Panc1 (cell line): ENCODE measurements at regions not wholly inside any gene's neighbourhood (a gene's known extent, or its start where the extent isn't known, plus 50 kb on each side); places are given as distances from the start of the nearest gene placed in this dataset.

Source experiments
- ATAC-seq: fragments of 200-7000 bp; cut with Tn5 transposase; 2 replicates; pipeline ENCODE4 v1.9.1; 2020; ENCODE audit warnings: mild to moderate bottlenecking, moderate library complexity
- BruUV-seq: library from RNA; stranded (reverse); fragments of 400-500 nt; replicated peaks from 2 replicates; lab custom pipeline; 2021; lab: Mats Ljungman, UMichigan
- CTCF ChIA-PET: fragments of 300-600 bp; sonication (Branson Sonifier 250); formaldehyde crosslinking; loops from one replicate; lab custom pipeline; 2022; ENCODE audit warnings: antibody characterized with exemption; lab: Charles Lee
- POLR2A ChIA-PET: fragments of 300-600 bp; sonication (Branson Sonifier 250); formaldehyde crosslinking; loops from one replicate; lab custom pipeline; 2022; ENCODE audit warnings: antibody characterized with exemption; lab: Charles Lee
- DNase-seq: peaks from one replicate; pipeline ENCODE4 v3.0.0-alpha.2; 2010; ENCODE audit warnings: low read depth, low spot score
- H3K27ac ChIP-seq: 2 replicates; pipeline ENCODE4 v1.5.1; 2011; ENCODE audit warnings: mild to moderate bottlenecking, low read length, inconsistent platforms
- H3K27me3 ChIP-seq: fragments of 200-500 bp; sonication (Bioruptor generic); 2 replicates; pipeline ENCODE4 v1.6.0; 2014; ENCODE audit warnings: low read length, inconsistent platforms; ENCODE audit not compliant: control insufficient read depth, insufficient read depth
- H3K36me3 ChIP-seq: fragments of 200-500 bp; sonication (Bioruptor generic); 2 replicates; pipeline ENCODE4 v1.5.1; 2014; ENCODE audit warnings: inconsistent platforms, mild to moderate bottlenecking, low read length, moderate library complexity; ENCODE audit not compliant: control insufficient read depth, insufficient read depth
- H3K4me1 ChIP-seq: 2 replicates; pipeline ENCODE4 v1.5.1; 2011; ENCODE audit warnings: inconsistent platforms, mild to moderate bottlenecking, low read length, moderate library complexity; ENCODE audit not compliant: control insufficient read depth, insufficient read depth
- H3K4me3 ChIP-seq, 2 experiments: 2 replicates each; pipeline ENCODE4 v1.5.1; 2011 to 2012; ENCODE audit warnings: low read depth in 2 of 2, low read length in 2 of 2, mild to moderate bottlenecking in 2 of 2, inconsistent platforms in 1 of 2, moderate library complexity in 1 of 2
- H3K9me3 ChIP-seq: fragments of 200-500 bp; sonication (Bioruptor generic); 2 replicates; pipeline ENCODE4 v1.5.1; 2014; ENCODE audit warnings: low read depth, mild to moderate bottlenecking, inconsistent platforms, low read length, moderate library complexity; ENCODE audit not compliant: control insufficient read depth, insufficient read depth
- CTCF ChIP-seq: fragments of 450-650 bp; IDR thresholded peaks from 2 replicates; pipeline ENCODE4 v1.5.1; 2017; ENCODE audit warnings: mild to moderate bottlenecking
- POLR2AphosphoS5 ChIP-seq: IDR thresholded peaks from 2 replicates; pipeline ENCODE4 v1.6.1; 2012; ENCODE audit warnings: mild to moderate bottlenecking, low read depth, low read length, moderate library complexity
- REST ChIP-seq, 2 experiments: IDR thresholded peaks; 2 replicates each; pipeline ENCODE4 v1.6.1; 2011 to 2012; ENCODE audit warnings: low read depth in 2 of 2, control low read depth in 1 of 2, low read length in 1 of 2, mild to moderate bottlenecking in 1 of 2, moderate library complexity in 1 of 2; ENCODE audit not compliant: insufficient read depth in 1 of 2
- SIN3A ChIP-seq: IDR thresholded peaks from 2 replicates; pipeline ENCODE4 v1.6.1; 2012; ENCODE audit warnings: low read depth, mild to moderate bottlenecking, low read length, moderate library complexity, borderline replicate concordance; ENCODE audit not compliant: insufficient read depth
- TCF7L2 ChIP-seq: IDR thresholded peaks from 2 replicates; pipeline ENCODE4 v1.6.1; 2011; ENCODE audit warnings: mild to moderate bottlenecking, low read depth, low read length, inconsistent platforms
- in situ Hi-C: cut with HindIII; loops from 2 replicates; pipeline ENCODE4 v1.10.0; 2016; ENCODE audit warnings: low sequenced_read_pairs, low pct_unique_long_range_greater_than_20kb
- intact Hi-C: fragments of 100-400 bp; cut with micrococcal nuclease; formaldehyde crosslinking; loops from one replicate; pipeline ENCODE4 v1.10.0; 2022; ENCODE audit not compliant: unreplicated experiment

GRCh38 chr2:118333664-118334063 is 245.4 kb downstream of the INSIG2 start:
- intact Hi-C loops = no loop called here
- no peak for ATAC-seq
- Histone ChIP-seq H3K4me3 (no peak overlapping the region), H3K27me3 (peaks cover 2% of the 10 kb centered on the region; the same call in 1 of the 2 replicates), H3K4me1 (no peaks in the 10 kb centered on the region), H3K9me3 (no peaks in the 10 kb centered on the region), H3K27ac (no peak overlapping the region), H3K36me3 (no peaks in the 10 kb centered on the region)
- TF ChIP-seq POLR2AphosphoS5 (no peak), CTCF (no peak), TCF7L2 (no peak), SIN3A (no peak), REST (IDR thresholded peaks at IDR 0.05; ENCODE audit: insufficient read depth in 1 of 2, low read depth in 2 of 2, low read length in 1 of 2) (no peak)
- POLR2A ChIA-PET = no interaction called here
- CTCF ChIA-PET = no interaction called here
- BruUV-seq = no TSS peak
- DNase-seq = no peak
- in situ Hi-C loops = no loop called here

- no peaks in the 10 kb centered on the region for H3K27me3 ChIP-seq
- POLR2A ChIA-PET = no interaction called here
- TF ChIP-seq SIN3A (no peak), REST (IDR thresholded peaks at IDR 0.05; ENCODE audit: insufficient read depth in 1 of 2, low read depth in 2 of 2, low read length in 1 of 2) (no peak), CTCF (no peak), TCF7L2 (no peak), POLR2AphosphoS5 (no peak)
- no TSS peak for BruUV-seq
- H3K36me3 ChIP-seq = no peaks in the 10 kb centered on the region
- DNase-seq (no peak), ATAC-seq (no peak)
- H3K27ac ChIP-seq = no peak overlapping the region
- no peaks in the 10 kb centered on the region for H3K9me3 ChIP-seq
- CTCF ChIA-PET = no interaction called here
- H3K4me1 ChIP-seq = no peaks in the 10 kb centered on the region
- no peak overlapping the region for H3K4me3 ChIP-seq
- in situ Hi-C loops = no loop called here
- intact Hi-C loops = no loop called here
Observed at GRCh38 chr2:118325321-118325955, 237.2 kb downstream of the INSIG2 start.
